Fibroblast of villous mesenchyme (primary cell): ENCODE measurements at regions not wholly inside any gene's neighbourhood (a gene's known extent, or its start where the extent isn't known, plus 50 kb on each side); places are given as distances from the start of the nearest gene placed in this dataset.

Experiments
- DNase-seq: peaks from one replicate; pipeline ENCODE4 v3.0.0-alpha.2; 2010; ENCODE audit warnings: low read depth
- H3K4me3 ChIP-seq: 2 replicates; pipeline ENCODE4 v1.5.1; 2011; ENCODE audit warnings: low read depth, mild to moderate bottlenecking, low read length
- TF ChIP-seq, protein P1 (sequence below): IDR thresholded peaks from 2 replicates; pipeline ENCODE4 v1.5.1; 2012; ENCODE audit warnings: low read depth, mild to moderate bottlenecking, low read length; ENCODE audit not compliant: insufficient read depth

DNA sequence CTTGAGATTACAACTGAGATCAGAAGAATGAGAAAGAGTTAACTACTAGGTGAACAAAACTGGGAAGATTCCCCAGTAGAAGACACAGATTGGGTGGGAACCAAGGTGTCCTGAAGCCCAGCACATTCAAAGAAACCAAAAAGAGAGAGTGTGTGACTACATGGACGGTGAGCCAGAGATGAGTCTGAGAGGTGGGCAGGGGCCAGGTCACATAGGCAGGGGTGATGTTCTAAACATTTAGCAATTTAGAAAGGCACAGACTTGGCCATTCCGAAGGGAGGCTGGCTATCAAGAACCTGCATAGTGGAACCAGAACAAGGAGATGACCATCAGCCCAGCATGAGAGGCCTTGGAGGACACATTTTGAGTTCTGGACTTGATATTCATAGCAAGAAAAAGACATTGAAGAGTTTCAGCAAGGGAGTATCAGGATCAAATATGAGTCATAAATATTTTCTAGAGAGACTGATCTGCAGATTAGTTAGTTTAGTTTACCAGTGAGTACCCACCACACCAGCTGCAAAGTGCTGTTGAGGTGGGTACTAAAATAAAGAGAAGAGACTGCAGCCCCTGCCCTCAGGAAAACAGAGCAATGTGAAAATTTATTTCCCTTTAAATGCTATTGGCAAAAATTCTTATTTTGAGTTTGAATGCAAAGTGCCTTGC, 340.5 kb upstream of the PRDM1 start:
- DNase-seq, result no peak
- no peak overlapping the region for H3K4me3 ChIP-seq
- TF ChIP-seq, protein P1, sequence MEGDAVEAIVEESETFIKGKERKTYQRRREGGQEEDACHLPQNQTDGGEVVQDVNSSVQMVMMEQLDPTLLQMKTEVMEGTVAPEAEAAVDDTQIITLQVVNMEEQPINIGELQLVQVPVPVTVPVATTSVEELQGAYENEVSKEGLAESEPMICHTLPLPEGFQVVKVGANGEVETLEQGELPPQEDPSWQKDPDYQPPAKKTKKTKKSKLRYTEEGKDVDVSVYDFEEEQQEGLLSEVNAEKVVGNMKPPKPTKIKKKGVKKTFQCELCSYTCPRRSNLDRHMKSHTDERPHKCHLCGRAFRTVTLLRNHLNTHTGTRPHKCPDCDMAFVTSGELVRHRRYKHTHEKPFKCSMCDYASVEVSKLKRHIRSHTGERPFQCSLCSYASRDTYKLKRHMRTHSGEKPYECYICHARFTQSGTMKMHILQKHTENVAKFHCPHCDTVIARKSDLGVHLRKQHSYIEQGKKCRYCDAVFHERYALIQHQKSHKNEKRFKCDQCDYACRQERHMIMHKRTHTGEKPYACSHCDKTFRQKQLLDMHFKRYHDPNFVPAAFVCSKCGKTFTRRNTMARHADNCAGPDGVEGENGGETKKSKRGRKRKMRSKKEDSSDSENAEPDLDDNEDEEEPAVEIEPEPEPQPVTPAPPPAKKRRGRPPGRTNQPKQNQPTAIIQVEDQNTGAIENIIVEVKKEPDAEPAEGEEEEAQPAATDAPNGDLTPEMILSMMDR, result no peak

DNA sequence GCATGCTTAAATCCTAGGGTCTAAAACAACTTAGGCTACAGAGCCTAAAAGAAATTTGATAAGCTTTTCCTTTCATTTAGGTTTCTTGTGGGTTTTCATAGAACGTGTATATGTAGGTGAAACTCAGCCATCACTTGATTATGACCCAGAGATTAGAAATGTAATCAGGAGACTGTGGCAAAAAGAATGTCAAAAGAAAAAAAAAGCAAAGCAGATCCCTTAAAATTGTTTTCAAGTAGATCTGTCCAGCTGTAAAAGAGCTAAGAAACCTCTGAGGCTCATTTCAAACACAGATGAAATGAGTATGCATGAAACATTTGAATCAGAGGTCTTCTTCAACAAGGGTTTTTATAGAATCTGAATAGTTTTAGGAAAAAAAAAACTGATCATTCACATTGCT, 341.3 kb upstream of the PRDM1 start:
- TF ChIP-seq, protein P1, result no peak
- H3K4me3 ChIP-seq, result no peak overlapping the region
- DNase-seq, result peak; percentile 28

DNA sequence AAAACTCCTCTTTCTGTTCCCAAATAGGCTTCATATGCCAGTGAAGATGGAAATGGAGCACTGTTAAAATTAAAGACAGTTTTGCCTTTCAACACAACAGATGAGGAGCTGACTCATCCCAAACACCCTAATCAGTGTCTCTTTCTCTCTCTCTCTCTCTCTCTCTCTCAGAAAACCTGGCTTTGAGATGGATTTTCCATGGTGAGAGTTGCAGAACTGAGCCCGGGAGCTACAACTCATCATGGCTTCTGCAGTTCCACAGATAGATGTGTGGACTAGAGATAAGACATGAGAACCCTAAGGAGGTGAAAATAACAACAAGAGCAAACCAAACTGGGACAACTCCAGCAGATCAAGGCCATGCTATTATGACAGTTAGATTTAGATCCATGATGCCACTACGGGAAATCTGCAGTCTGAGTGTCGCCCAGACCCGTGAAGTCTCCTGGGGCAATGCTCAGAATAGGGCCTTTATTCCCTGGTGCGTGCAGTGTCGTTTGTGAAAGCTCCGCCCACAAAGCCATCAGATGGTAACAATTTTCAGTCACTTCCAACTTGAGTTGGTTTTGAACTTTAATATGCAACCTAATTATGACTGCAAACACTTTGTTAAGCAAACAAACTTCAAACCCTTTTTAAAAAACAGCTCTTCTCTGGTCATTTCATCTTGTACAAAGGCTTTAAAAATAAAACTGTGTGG, 338.2 kb upstream of the PREP start:
- peak; percentile 19 for DNase-seq
- no peak overlapping the region for H3K4me3 ChIP-seq
- TF ChIP-seq, protein P1, result no peak

DNA sequence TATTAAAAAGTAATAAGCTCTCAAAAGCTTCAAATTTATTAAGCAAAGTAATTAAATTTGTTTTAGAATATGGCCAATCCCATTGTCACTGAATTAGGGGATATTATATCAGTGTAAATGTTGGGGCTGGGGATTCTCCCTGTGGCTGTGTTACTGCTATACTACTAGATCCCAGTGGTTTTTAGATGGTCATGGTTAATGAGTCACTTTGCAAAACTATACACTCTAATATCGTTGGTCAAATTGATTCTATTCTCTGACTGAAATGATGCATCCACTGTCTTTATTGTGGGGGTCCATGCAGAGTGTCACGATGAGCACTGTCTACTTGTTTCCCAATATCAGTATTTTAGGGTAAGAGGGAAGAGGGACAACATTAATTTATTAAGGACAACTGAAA, 336.9 kb upstream of the PREP start:
- TF ChIP-seq, protein P1, result no peak
- DNase-seq, result no peak
- H3K4me3 ChIP-seq, result no peak overlapping the region

DNA sequence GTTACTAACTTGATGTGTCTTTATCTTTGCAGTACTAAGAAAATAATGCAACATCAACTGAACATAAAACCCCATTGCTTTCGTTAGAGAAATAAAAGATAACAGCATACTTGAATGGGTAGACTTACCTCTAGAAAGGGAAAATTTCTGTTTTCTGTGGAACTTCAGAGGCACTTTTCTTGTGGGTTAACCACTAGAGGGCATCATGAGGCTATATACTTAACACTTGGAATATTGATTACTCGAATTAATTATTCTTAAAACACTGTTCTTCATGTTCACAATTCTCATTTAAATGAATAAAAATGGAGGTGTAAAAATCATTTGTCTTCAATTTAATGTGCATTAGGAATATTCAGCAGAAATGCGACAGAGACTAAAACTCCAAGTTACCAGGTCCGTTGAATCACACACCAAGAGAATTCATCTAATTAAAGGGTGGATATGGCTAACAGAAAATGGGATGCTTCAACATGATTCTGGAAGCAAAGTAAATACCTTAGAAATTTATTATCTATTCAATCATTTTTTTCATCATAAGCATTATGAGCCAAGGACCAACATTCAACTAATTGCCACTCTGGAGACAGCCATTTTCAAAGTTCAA, 330.8 kb upstream of the PREP start:
- TF ChIP-seq, protein P1, result peak; percentile 62

DNA sequence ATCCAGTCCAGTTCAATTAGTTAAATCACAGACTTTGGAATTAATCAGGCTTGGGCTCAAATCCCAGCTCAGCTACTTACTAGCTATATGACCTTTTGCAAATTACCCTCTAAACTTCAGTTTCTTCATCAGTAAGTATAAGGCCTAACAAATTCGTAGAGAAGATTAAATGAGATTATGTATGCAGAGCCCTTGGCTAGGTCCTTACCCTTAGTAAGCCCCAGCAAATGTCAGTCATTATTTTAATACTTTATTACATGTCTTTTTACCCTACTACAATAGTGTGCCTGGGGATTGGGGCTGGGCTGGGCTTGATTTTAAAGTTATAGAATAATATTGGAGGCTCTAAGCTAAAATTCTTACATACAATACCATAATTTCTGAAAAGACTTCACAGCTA, 326.1 kb upstream of the PREP start:
- TF ChIP-seq, protein P1, result no peak
- DNase-seq, result no peak
- no peak overlapping the region for H3K4me3 ChIP-seq

More for the DNA sequence above, 330.8 kb upstream of the PREP start:
- no peak overlapping the region for H3K4me3 ChIP-seq
- DNase-seq, result peak; percentile 65
